ENCODE measurements at regions not wholly inside any gene's neighbourhood (a gene's known extent, or its start where the extent isn't known, plus 50 kb on each side); places are given as distances from the start of the nearest gene placed in this dataset.

DNA sequence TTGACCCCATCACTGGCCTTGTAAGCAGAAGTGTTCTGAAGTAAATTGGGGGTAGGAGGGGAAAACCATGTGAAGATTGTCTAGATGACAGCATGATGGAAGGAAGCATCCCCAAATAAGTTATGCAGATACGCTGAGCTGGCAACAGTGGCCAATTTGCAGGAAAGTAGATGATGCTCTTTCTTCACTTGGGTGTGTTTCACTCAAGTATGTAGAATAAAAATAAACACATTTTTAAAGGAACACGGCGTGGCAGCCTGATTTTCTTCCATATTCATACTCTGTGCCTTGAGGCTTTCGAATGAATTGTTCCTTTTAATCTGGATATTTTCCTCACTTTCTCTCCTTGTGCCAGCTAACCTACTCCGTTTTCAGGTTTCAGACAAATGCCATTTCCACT lies 295.5 kb upstream of the DPYD start:
- no TSS peak for BruUV-seq (replicated peaks)
- H3K27ac ChIP-seq (ENCODE audit: low read depth, low read length, poor library complexity, severe bottlenecking): no peak overlapping the region
- CTCF ChIA-PET: no interaction called here
- no peaks in the 10 kb centered on the region for H3K27me3 ChIP-seq (replicated peaks; ENCODE audit: insufficient read depth, low read depth, low read length, poor library complexity)
- no peak for DNase-seq (ENCODE audit: low spot score)
- TF ChIP-seq, protein P1, sequence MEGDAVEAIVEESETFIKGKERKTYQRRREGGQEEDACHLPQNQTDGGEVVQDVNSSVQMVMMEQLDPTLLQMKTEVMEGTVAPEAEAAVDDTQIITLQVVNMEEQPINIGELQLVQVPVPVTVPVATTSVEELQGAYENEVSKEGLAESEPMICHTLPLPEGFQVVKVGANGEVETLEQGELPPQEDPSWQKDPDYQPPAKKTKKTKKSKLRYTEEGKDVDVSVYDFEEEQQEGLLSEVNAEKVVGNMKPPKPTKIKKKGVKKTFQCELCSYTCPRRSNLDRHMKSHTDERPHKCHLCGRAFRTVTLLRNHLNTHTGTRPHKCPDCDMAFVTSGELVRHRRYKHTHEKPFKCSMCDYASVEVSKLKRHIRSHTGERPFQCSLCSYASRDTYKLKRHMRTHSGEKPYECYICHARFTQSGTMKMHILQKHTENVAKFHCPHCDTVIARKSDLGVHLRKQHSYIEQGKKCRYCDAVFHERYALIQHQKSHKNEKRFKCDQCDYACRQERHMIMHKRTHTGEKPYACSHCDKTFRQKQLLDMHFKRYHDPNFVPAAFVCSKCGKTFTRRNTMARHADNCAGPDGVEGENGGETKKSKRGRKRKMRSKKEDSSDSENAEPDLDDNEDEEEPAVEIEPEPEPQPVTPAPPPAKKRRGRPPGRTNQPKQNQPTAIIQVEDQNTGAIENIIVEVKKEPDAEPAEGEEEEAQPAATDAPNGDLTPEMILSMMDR (conservative IDR thresholded peaks at IDR 0.05; ENCODE audit: low read depth, low read length): no peak
- TF ChIP-seq EZH2 (IDR thresholded peaks at IDR 0.05; ENCODE audit: borderline replicate concordance, low read depth, low read length, poor library complexity, severe bottlenecking): no peak
- POLR2A ChIA-PET (ENCODE audit: low non-redundant PET): no interaction called here
- H3K9me3 ChIP-seq (ENCODE audit: low read depth, low read length, poor library complexity, severe bottlenecking): no peaks in the 10 kb centered on the region
- H3K36me3 ChIP-seq (ENCODE audit: insufficient read depth, low read length, poor library complexity, severe bottlenecking): no peaks in the 10 kb centered on the region
- intact Hi-C loops (cut with micrococcal nuclease; ENCODE audit: unreplicated experiment): no loop called here
- H3K4me3 ChIP-seq (ENCODE audit: low read depth, low read length, poor library complexity, severe bottlenecking): no peak overlapping the region
- peaks cover 7% of the 10 kb centered on the region for H3K4me1 ChIP-seq (ENCODE audit: insufficient read depth, low read length, poor library complexity, severe bottlenecking)

DNA sequence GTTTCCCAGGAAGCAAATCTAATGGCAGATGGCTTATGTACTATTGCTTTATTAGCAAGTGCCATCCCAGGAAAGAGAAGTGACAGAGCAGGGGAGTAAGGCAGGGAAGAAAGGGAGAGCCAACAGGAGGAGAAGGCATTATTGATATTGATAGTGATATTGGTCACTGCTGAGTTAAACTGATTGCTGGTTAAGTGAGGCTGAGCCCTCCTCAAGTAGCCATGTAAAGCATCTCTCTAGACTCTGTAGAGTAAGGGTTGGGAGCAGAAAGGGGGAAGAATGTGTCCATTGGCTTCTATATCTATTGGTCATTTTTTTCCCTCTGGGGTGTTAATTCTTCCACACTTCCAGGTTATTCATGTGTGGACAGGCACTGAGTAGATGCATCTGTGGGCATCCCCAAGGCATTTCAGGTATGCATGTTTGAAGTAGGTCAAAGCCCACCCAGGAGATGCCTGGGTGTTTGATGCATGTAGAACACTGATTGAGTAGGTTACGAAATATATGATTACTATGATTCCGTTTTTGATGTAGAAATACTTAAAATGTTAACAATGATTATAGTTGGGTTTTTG lies 290.5 kb upstream of the DPYD start:
- Histone ChIP-seq H3K4me1 (ENCODE audit: insufficient read depth, low read length, poor library complexity, severe bottlenecking) (peaks cover 25% of the 10 kb centered on the region), H3K27ac (ENCODE audit: low read depth, low read length, poor library complexity, severe bottlenecking) (no peak overlapping the region), H3K4me3 (ENCODE audit: low read depth, low read length, poor library complexity, severe bottlenecking) (no peak overlapping the region), H3K27me3 (replicated peaks; ENCODE audit: insufficient read depth, low read depth, low read length, poor library complexity) (no peaks in the 10 kb centered on the region), H3K9me3 (ENCODE audit: low read depth, low read length, poor library complexity, severe bottlenecking) (no peaks in the 10 kb centered on the region), H3K36me3 (ENCODE audit: insufficient read depth, low read length, poor library complexity, severe bottlenecking) (no peaks in the 10 kb centered on the region)
- no peak for DNase-seq (ENCODE audit: low spot score)
- TF ChIP-seq, protein P1 (conservative IDR thresholded peaks at IDR 0.05; ENCODE audit: low read depth, low read length): no peak
- no peak for TF ChIP-seq EZH2 (IDR thresholded peaks at IDR 0.05; ENCODE audit: borderline replicate concordance, low read depth, low read length, poor library complexity, severe bottlenecking)
- POLR2A ChIA-PET (ENCODE audit: low non-redundant PET): no interaction called here
- intact Hi-C loops (cut with micrococcal nuclease; ENCODE audit: unreplicated experiment): loop anchor here (5.0 kb wide), 1 partner anchor 111 kb away; no protein-coding TSS in a partner anchor
- CTCF ChIA-PET: no interaction called here
- no TSS peak for BruUV-seq (replicated peaks)

- ChIA-PET CTCF (interaction anchor here (0.7 kb wide), 1 partner anchor 797 kb away, joined by 7 read pairs; no protein-coding TSS in a partner anchor), POLR2A (ENCODE audit: low non-redundant PET) (interaction anchor here (0.7 kb wide), 1 partner anchor 70 kb away, joined by 13 read pairs; no protein-coding TSS in a partner anchor)
- Histone ChIP-seq H3K9me3 (ENCODE audit: low read depth, low read length, poor library complexity, severe bottlenecking) (no peaks in the 10 kb centered on the region), H3K4me3 (ENCODE audit: low read depth, low read length, poor library complexity, severe bottlenecking) (peak overlapping the region; percentile 0), H3K27me3 (replicated peaks; ENCODE audit: insufficient read depth, low read depth, low read length, poor library complexity) (no peaks in the 10 kb centered on the region), H3K36me3 (ENCODE audit: insufficient read depth, low read length, poor library complexity, severe bottlenecking) (no peaks in the 10 kb centered on the region), H3K27ac (ENCODE audit: low read depth, low read length, poor library complexity, severe bottlenecking) (peak overlapping the region; percentile 82), H3K4me1 (ENCODE audit: insufficient read depth, low read length, poor library complexity, severe bottlenecking) (peaks cover 25% of the 10 kb centered on the region)
- no peak for TF ChIP-seq EZH2 (IDR thresholded peaks at IDR 0.05; ENCODE audit: borderline replicate concordance, low read depth, low read length, poor library complexity, severe bottlenecking)
- TF ChIP-seq, protein P1 (conservative IDR thresholded peaks at IDR 0.05; ENCODE audit: low read depth, low read length): no peak
- TSS peak; percentile 83 for BruUV-seq (replicated peaks)
- intact Hi-C loops (cut with micrococcal nuclease; ENCODE audit: unreplicated experiment): loop anchor here (5.0 kb wide), 1 partner anchor 112 kb away; no protein-coding TSS in a partner anchor
- no peak for DNase-seq (ENCODE audit: low spot score)
Measured at GRCh38 chr1:98210563-98210962, 289.7 kb upstream of the DPYD start.

Measured in A673 (cell line).